Endothelial cell of umbilical vein (primary cell): ENCODE measurements at regions not wholly inside any gene's neighbourhood (a gene's known extent, or its start where the extent isn't known, plus 50 kb on each side); places are given as distances from the start of the nearest gene placed in this dataset.

Experiments
- BruUV-seq: library from RNA; stranded (reverse); fragments of 400-500 nt; replicated peaks from 2 replicates; lab custom pipeline; 2021; lab: Mats Ljungman, UMichigan
- CTCF ChIA-PET: fragments of 300-600, 350-600 bp; sonication (Branson Sonifier 250); formaldehyde crosslinking; loops from one replicate; lab custom pipeline; 2021; ENCODE audit warnings: antibody characterized with exemption, inconsistent platforms; lab: Charles Lee
- POLR2A ChIA-PET: fragments of 300-600, 350-600 bp; sonication (Branson Sonifier 250); formaldehyde crosslinking; loops from one replicate; lab custom pipeline; 2021; ENCODE audit warnings: antibody characterized with exemption, inconsistent platforms; lab: Charles Lee
- DNase-seq: peaks from one replicate; pipeline ENCODE4 v3.0.0-alpha.2; 2011; ENCODE audit warnings: low read depth, low spot score
- FAIRE-seq: peaks from 2 replicates; lab custom pipeline; 2011; peaks lifted over from hg19 to GRCh38; lab: Jason Lieb, UNC
- H2AFZ ChIP-seq: 2 replicates; pipeline ENCODE4 v1.6.0; 2012; ENCODE audit warnings: low read depth, low read length, control low read depth, inconsistent platforms
- H3K27ac ChIP-seq: 2 replicates; pipeline ENCODE4 v1.5.1; 2011; ENCODE audit warnings: low read depth, mild to moderate bottlenecking, control low read depth, low read length, moderate library complexity; ENCODE audit not compliant: insufficient read depth
- H3K27me3 ChIP-seq, 2 experiments: 2 replicates each; pipeline versions ENCODE4 v1.6.0 to v1.6.1; 2011; ENCODE audit warnings: low read length in 2 of 2, mixed read lengths in 1 of 2; ENCODE audit not compliant: control insufficient read depth in 2 of 2, insufficient read depth in 2 of 2
- H3K36me3 ChIP-seq, 2 experiments: 2 replicates in 1 of 2; 3 replicates in 1 of 2; pipeline ENCODE4 v1.5.1; 2011; ENCODE audit warnings: low read length in 2 of 2, mild to moderate bottlenecking in 1 of 2, moderate library complexity in 1 of 2; ENCODE audit not compliant: control insufficient read depth in 2 of 2, insufficient read depth in 2 of 2; ENCODE audit errors: extremely low read depth in 1 of 2
- H3K4me1 ChIP-seq: 3 replicates; pipeline ENCODE4 v1.5.1; 2011; ENCODE audit warnings: mild to moderate bottlenecking, low read length; ENCODE audit not compliant: control insufficient read depth, insufficient read depth; ENCODE audit errors: extremely low read depth
- H3K4me2 ChIP-seq: 2 replicates; pipeline ENCODE4 v1.6.1; 2011; ENCODE audit warnings: low read length, control low read depth, mixed read lengths; ENCODE audit not compliant: insufficient read depth
- H3K4me3 ChIP-seq, 3 experiments: fragments of 200-600 bp in 1 of 3; sonication (generic), shearing (Covaris generic) in 1 of 3; replicated peaks in 1 of 3; 2 replicates each; pipeline ENCODE4 v1.5.1; 2011 to 2016; ENCODE audit warnings: control low read depth in 3 of 3, low read length in 3 of 3, mild to moderate bottlenecking in 2 of 3, inconsistent platforms in 1 of 3, low read depth in 1 of 3, moderate library complexity in 1 of 3; ENCODE audit not compliant: insufficient read depth in 1 of 3
- H3K79me2 ChIP-seq: 2 replicates; pipeline ENCODE4 v1.6.0; 2012; ENCODE audit warnings: low read length, inconsistent platforms; ENCODE audit not compliant: control insufficient read depth, insufficient read depth
- H3K9ac ChIP-seq: replicated peaks from 2 replicates; pipeline ENCODE3; 2011; ENCODE audit warnings: low read length, control low read depth; ENCODE audit not compliant: insufficient read depth; ENCODE audit errors: extremely low read depth
- H3K9me1 ChIP-seq: replicated peaks from 3 replicates; pipeline ENCODE4 v1.6.0; 2011; ENCODE audit warnings: mild to moderate bottlenecking, low read length; ENCODE audit not compliant: control insufficient read depth, insufficient read depth; ENCODE audit errors: extremely low read depth
- H3K9me3 ChIP-seq: replicated peaks from 2 replicates; pipeline ENCODE4 v1.5.1; 2012; ENCODE audit warnings: low read length, inconsistent platforms; ENCODE audit not compliant: control insufficient read depth, insufficient read depth
- H4K20me1 ChIP-seq: replicated peaks from 2 replicates; pipeline ENCODE3; 2011; ENCODE audit warnings: mild to moderate bottlenecking, low read length; ENCODE audit not compliant: control insufficient read depth, insufficient read depth; ENCODE audit errors: extremely low read depth
- EZH2 ChIP-seq: IDR thresholded peaks from 2 replicates; pipeline ENCODE4 v1.6.1; 2012; ENCODE audit warnings: borderline replicate concordance, low read depth, mild to moderate bottlenecking, moderate library complexity, low read length, inconsistent platforms; ENCODE audit not compliant: severe bottlenecking
- FOS ChIP-seq: IDR thresholded peaks from 2 replicates; pipeline ENCODE4 v1.6.1; 2011; ENCODE audit warnings: mild to moderate bottlenecking, low read length, moderate library complexity, borderline replicate concordance; ENCODE audit not compliant: insufficient read depth
- GATA2 ChIP-seq: IDR thresholded peaks from 2 replicates; pipeline ENCODE4 v1.7.0; 2011; ENCODE audit warnings: low read depth, mild to moderate bottlenecking, moderate library complexity, mixed read lengths, low read length; ENCODE audit not compliant: insufficient read length, insufficient read depth
- JUN ChIP-seq: IDR thresholded peaks from 2 replicates; pipeline ENCODE4 v1.6.1; 2011; ENCODE audit warnings: borderline replicate concordance, low read depth; ENCODE audit not compliant: insufficient read length, insufficient read depth
- MYC ChIP-seq: IDR thresholded peaks from one replicate; pipeline ENCODE4 v1.6.1; 2011; ENCODE audit warnings: mild to moderate bottlenecking, low read depth, low read length
- POLR2A ChIP-seq: IDR thresholded peaks from 2 replicates; pipeline ENCODE4 v1.6.1; 2012; ENCODE audit warnings: low read depth, mild to moderate bottlenecking, control low read depth, low read length
- POLR2AphosphoS5 ChIP-seq: IDR thresholded peaks from 2 replicates; pipeline ENCODE4 v1.6.1; 2012; ENCODE audit warnings: low read depth, mild to moderate bottlenecking, control low read depth, low read length, moderate library complexity; ENCODE audit not compliant: insufficient read depth
- dilution Hi-C: fragments of 300-500 bp; cut with MboI; formaldehyde crosslinking; loops from one replicate; pipeline ENCODE4 v1.15.0; 2019; ENCODE audit warnings: low sequenced_read_pairs; ENCODE audit not compliant: extremely low pct_ligation_motif_present
- intact Hi-C: fragments of 100-400 bp; cut with micrococcal nuclease; formaldehyde crosslinking; loops from one replicate; pipeline ENCODE4 v1.10.0; 2022
- TF ChIP-seq, protein P1 (sequence below), 2 donors: IDR thresholded peaks; 1 replicate in 1 of 2; 2 replicates in 1 of 2; pipeline ENCODE4 v1.5.1; 2011; ENCODE audit warnings: low read length in 2 of 2, mild to moderate bottlenecking in 2 of 2, moderate library complexity in 2 of 2, control low read depth in 1 of 2, inconsistent platforms in 1 of 2, low read depth in 1 of 2; ENCODE audit not compliant: insufficient read depth in 1 of 2; ENCODE audit errors: extremely low read depth in 1 of 2
- TF ChIP-seq, protein P2 (sequence below): IDR thresholded peaks from 2 replicates; pipeline ENCODE4 v1.6.1; 2011; ENCODE audit not compliant: insufficient read depth, insufficient read length

DNA sequence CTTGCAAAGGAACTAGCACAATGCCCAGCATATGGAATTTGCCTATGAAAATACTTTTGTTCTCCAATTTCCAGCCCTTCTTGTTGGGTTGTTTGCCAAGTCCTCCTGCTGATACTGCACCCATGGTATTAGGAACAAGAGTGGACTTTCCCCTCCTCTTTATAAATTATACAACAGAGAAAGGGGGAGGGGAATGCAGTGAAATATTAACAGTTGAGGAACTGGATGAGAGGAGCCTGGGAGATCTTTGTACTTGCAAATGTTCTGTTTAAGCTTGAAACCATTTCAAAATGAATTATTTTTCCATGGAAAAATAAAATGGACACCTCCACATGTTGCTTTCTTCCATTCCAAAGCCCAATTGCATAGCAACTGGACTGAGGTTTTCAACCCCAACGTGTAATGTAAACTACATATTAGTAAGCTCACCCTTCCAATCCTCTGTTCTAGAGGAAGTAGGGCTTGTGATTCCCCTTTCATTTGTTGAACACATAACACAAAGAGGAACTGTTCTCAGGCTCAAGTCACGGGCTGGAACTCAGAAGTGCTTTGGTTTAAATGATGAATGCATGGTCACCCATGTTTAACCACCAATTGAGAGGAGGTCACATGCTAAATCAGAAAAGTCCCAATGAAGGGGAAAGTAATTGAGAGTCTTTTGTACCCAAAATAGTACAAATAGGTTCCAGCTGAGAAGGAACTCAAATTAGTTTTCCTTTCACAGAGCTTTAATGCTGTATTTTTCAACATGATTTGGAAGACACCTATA, 66.2 kb upstream of the ZC3H12C start:
- POLR2A ChIA-PET, result no interaction called here
- H3K27ac ChIP-seq, result no peak overlapping the region
- H3K4me1 ChIP-seq, result peaks cover 8% of the 10 kb centered on the region
- no peaks in the 10 kb centered on the region for H3K9me3 ChIP-seq
- CTCF ChIA-PET, result interaction anchor here (1.3 to 1.4 kb wide), 2 partner anchors 11 to 67 kb away, joined by 3 read pairs; no protein-coding TSS in a partner anchor
- TF ChIP-seq FOS, result no peak
- TF ChIP-seq EZH2, result no peak
- TF ChIP-seq, protein P1, sequence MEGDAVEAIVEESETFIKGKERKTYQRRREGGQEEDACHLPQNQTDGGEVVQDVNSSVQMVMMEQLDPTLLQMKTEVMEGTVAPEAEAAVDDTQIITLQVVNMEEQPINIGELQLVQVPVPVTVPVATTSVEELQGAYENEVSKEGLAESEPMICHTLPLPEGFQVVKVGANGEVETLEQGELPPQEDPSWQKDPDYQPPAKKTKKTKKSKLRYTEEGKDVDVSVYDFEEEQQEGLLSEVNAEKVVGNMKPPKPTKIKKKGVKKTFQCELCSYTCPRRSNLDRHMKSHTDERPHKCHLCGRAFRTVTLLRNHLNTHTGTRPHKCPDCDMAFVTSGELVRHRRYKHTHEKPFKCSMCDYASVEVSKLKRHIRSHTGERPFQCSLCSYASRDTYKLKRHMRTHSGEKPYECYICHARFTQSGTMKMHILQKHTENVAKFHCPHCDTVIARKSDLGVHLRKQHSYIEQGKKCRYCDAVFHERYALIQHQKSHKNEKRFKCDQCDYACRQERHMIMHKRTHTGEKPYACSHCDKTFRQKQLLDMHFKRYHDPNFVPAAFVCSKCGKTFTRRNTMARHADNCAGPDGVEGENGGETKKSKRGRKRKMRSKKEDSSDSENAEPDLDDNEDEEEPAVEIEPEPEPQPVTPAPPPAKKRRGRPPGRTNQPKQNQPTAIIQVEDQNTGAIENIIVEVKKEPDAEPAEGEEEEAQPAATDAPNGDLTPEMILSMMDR (IDR thresholded peaks at IDR 0.05; ENCODE audit: extremely low read depth in 1 of 2, insufficient read depth in 1 of 2, low read depth in 1 of 2, low read length in 2 of 2), result no peak
- no peak for TF ChIP-seq POLR2A
- TF ChIP-seq, protein P2, sequence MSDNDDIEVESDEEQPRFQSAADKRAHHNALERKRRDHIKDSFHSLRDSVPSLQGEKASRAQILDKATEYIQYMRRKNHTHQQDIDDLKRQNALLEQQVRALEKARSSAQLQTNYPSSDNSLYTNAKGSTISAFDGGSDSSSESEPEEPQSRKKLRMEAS, result no peak
- no peak for TF ChIP-seq POLR2AphosphoS5
- no peak for TF ChIP-seq JUN
- TF ChIP-seq GATA2, result no peak
- no peak for TF ChIP-seq MYC
- H3K9ac ChIP-seq, result no peak overlapping the region
- intact Hi-C loops (loop anchor here (5.0 kb wide), 1 partner anchor 55 kb away; no protein-coding TSS in a partner anchor), dilution Hi-C loops (no loop called here)
- no peak overlapping the region for H3K4me2 ChIP-seq
- FAIRE-seq, result no peak
- no peak overlapping the region for H2AFZ ChIP-seq
- H3K27me3 ChIP-seq, result no peaks in the 10 kb centered on the region
- H3K9me1 ChIP-seq, result no peaks in the 10 kb centered on the region
- H3K4me3 ChIP-seq, result no peak overlapping the region
- no TSS peak for BruUV-seq
- H4K20me1 ChIP-seq, result no peaks in the 10 kb centered on the region
- H3K36me3 ChIP-seq, result no peaks in the 10 kb centered on the region
- no peaks in the 10 kb centered on the region for H3K79me2 ChIP-seq
- no peak for DNase-seq
